OCI-LY1 (cell line): ENCODE measurements at regions not wholly inside any gene's neighbourhood (a gene's known extent, or its start where the extent isn't known, plus 50 kb on each side); places are given as distances from the start of the nearest gene placed in this dataset.
"Not testable (repeated sequence)": the region's sequence is repeated elsewhere in the genome, so short reads cannot be mapped to it uniquely, and the experiment has no call there.

Source experiments
- H2AFZ ChIP-seq: fragments of 200-600 bp; sonication (generic), shearing (Covaris generic); 2 replicates; pipeline ENCODE4 v1.6.0; 2014; ENCODE audit warnings: antibody characterized with exemption, mild to moderate bottlenecking, low read length
- H3F3A ChIP-seq: fragments of 200-600 bp; sonication (generic), shearing (Covaris generic); 2 replicates; pipeline ENCODE4 v1.6.0; 2014; ENCODE audit warnings: mild to moderate bottlenecking, antibody characterized with exemption, low read length, moderate library complexity; ENCODE audit not compliant: insufficient read depth
- H3K27ac ChIP-seq: fragments of 200-600 bp; sonication (generic); 2 replicates; pipeline ENCODE4 v1.5.1; 2014; ENCODE audit warnings: low read length, mixed run types, mild to moderate bottlenecking, low read depth; ENCODE audit not compliant: poor library complexity, severe bottlenecking
- H3K27me3 ChIP-seq: fragments of 200-600 bp; sonication (generic); 2 replicates; pipeline ENCODE4 v1.6.0; 2014; ENCODE audit warnings: antibody characterized with exemption, mild to moderate bottlenecking, low read length, moderate library complexity; ENCODE audit not compliant: insufficient read depth
- H3K36me3 ChIP-seq: fragments of 200-600 bp; sonication (generic); 2 replicates; pipeline ENCODE4 v1.6.1; 2014; ENCODE audit warnings: mild to moderate bottlenecking, antibody characterized with exemption, low read length, moderate library complexity, mixed read lengths; ENCODE audit not compliant: insufficient read depth
- H3K4me1 ChIP-seq: fragments of 200-600 bp; sonication (generic); 2 replicates; pipeline ENCODE4 v1.5.1; 2014; ENCODE audit warnings: mild to moderate bottlenecking, low read length, moderate library complexity; ENCODE audit not compliant: insufficient read depth, severe bottlenecking
- H3K4me2 ChIP-seq: fragments of 200-600 bp; sonication (generic), shearing (Covaris generic); 2 replicates; pipeline ENCODE4 v1.6.1; 2014; ENCODE audit warnings: low read length
- H3K4me3 ChIP-seq: fragments of 200-600 bp; sonication (generic); 2 replicates; pipeline ENCODE4 v1.5.1; 2014; ENCODE audit warnings: low read length, low read depth, mild to moderate bottlenecking, mixed read lengths; ENCODE audit not compliant: poor library complexity, severe bottlenecking
- H3K79me2 ChIP-seq: fragments of 200-600 bp; shearing (Covaris generic); 2 replicates; pipeline ENCODE4 v1.6.1; 2016; ENCODE audit warnings: mixed run types, low read length, mixed read lengths; ENCODE audit not compliant: insufficient read depth
- H3K9ac ChIP-seq: fragments of 200-600 bp; sonication (generic), shearing (Covaris generic); 2 replicates; pipeline ENCODE4 v1.6.1; 2014; ENCODE audit warnings: mild to moderate bottlenecking, low read length, mixed read lengths
- H3K9me2 ChIP-seq: fragments of 200-600 bp; sonication (generic), shearing (Covaris generic); 2 replicates; pipeline ENCODE4 v1.6.1; 2014; ENCODE audit warnings: low read depth, mild to moderate bottlenecking, low read length, mixed read lengths
- H3K9me3 ChIP-seq: fragments of 200-600 bp; shearing (Covaris generic); 2 replicates; pipeline ENCODE4 v1.6.1; 2014; ENCODE audit warnings: low read length, mixed read lengths
- H4K20me1 ChIP-seq: fragments of 200-600 bp; sonication (generic), shearing (Covaris generic); 2 replicates; pipeline ENCODE4 v1.6.0; 2016; ENCODE audit warnings: mild to moderate bottlenecking, low read length; ENCODE audit not compliant: insufficient read depth
- CTCF ChIP-seq: fragments of 200-600 bp; sonication (generic), shearing (Covaris generic); IDR thresholded peaks from 2 replicates; pipeline ENCODE4 v1.5.1; 2017; ENCODE audit warnings: mild to moderate bottlenecking, antibody characterized with exemption, low read length, moderate library complexity, mixed read lengths
- EZH2 ChIP-seq: fragments of 200-600 bp; sonication (generic), shearing (Covaris generic); IDR thresholded peaks from 2 replicates; pipeline ENCODE4 v1.8.0; 2017; ENCODE audit warnings: borderline replicate concordance, mixed run types, mild to moderate bottlenecking, antibody characterized with exemption, low read length, moderate library complexity, mixed read lengths

GRCh38 chr5:1598950-1599737 is 75.4 kb upstream of the LPCAT1 start:
- not testable (repeated sequence) for H2AFZ ChIP-seq, H4K20me1 ChIP-seq, H3K36me3 ChIP-seq, H3K27ac ChIP-seq, H3K9me2 ChIP-seq, H3K4me2 ChIP-seq, H3K27me3 ChIP-seq, H3K4me1 ChIP-seq, H3K79me2 ChIP-seq, H3F3A ChIP-seq, H3K4me3 ChIP-seq, H3K9me3 ChIP-seq, H3K9ac ChIP-seq

GRCh38 chr5:1597093-1597473 is 73.3 kb upstream of the LPCAT1 start:
- H3K36me3 ChIP-seq, H4K20me1 ChIP-seq, H3K9me3 ChIP-seq, H3K4me1 ChIP-seq, H3K9me2 ChIP-seq, H3K79me2 ChIP-seq, H3K27me3 ChIP-seq, H2AFZ ChIP-seq, H3F3A ChIP-seq, H3K27ac ChIP-seq: not testable (repeated sequence)
- Histone ChIP-seq H3K9ac (peak overlapping the region; percentile 42; the same call in 1 of the 2 replicates), H3K4me3 (peak overlapping the region; percentile 42), H3K4me2 (0 out of 2 replicates have a peak overlapping the region, but pooled peaks have one; percentile 41)

DNA sequence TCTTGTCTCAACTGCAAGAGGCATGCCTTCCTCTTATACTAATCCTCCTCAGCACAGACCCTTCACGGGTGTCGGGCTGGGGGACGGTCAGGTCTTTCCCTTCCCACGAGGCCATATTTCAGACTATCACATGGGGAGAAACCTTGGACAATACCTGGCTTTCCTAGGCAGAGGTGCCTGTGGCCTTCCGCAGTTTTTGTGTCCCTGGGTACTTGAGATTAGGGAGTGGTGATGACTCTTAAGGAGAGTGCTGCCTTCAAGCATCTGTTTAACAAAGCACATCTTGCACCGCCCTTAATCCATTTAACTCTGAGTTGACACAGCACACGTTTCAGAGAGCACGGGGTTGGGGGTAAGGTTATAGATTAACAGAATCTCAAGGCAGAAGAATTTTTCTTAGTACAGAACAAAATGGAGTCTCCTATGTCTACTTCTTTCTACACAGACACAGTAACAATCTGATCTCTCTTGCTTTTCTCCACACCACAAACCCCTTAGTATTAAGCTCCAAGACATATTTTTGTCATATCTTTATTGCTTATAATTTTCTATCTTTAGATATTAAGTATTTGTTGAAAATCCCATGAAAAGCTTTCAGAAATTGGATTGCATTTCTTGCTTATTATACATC is 72.8 kb upstream of the LPCAT1 start:
- Histone ChIP-seq H3K9ac (peak overlapping the region; percentile 42; the same call in 1 of the 2 replicates), H3K4me2 (0 out of 2 replicates have a peak overlapping the region, but pooled peaks have one; percentile 41), H3K4me3 (peak overlapping the region; percentile 42)
- H3K27me3 ChIP-seq, H2AFZ ChIP-seq, H3K79me2 ChIP-seq, H3K36me3 ChIP-seq, H4K20me1 ChIP-seq, H3K9me3 ChIP-seq, H3K27ac ChIP-seq, H3K4me1 ChIP-seq, H3K9me2 ChIP-seq, H3F3A ChIP-seq: not testable (repeated sequence)

DNA sequence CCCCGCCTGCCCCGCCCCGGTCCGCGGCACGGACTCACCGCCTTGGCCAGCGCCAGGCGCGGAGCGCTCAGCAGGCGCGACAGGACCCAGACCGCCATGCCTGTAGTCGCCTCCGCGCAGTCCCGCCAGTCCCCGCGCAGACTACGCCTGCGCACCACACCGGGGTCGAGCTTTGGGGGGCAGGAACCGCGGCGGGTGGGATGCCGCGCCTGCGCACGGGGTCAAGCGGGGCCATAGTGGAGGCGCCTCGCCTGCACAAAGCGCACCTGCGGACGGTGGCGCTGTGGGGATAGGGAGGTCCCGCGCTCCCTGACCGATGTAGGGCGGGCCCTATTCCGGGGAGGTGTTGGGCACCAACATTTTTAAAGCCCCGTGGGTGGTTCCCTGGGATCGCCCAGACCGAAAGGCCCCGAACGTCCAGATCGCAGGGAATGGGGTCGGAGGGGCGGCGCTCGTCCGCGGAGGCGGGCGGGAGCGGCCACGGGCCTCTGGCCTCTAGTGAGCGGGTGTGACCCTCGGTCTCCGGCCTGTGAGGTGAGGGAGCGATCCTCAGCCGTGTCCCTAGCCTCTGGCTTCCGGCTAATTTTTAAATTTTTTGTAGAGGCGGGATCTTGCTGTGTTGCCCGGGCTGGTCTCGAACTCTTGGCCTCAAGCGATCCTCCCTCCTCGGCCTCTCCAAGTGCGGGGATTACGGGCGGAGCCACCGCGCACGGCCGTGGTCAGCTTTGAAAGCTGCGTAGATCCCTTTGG is 70.8 kb upstream of the LPCAT1 start:
- no peaks in the 10 kb centered on the region for H3K9me2 ChIP-seq
- no peaks in the 10 kb centered on the region for H3K79me2 ChIP-seq
- peaks cover 17% of the 10 kb centered on the region; the same call in 1 of the 2 replicates for H3K36me3 ChIP-seq
- H3K4me3 ChIP-seq: peak overlapping the region; percentile 92
- peak overlapping the region; percentile 77 for H2AFZ ChIP-seq
- H3K4me2 ChIP-seq: peak overlapping the region; percentile 78
- no peak for TF ChIP-seq EZH2
- peak; percentile 70 for TF ChIP-seq CTCF
- H3F3A ChIP-seq: no peaks in the 10 kb centered on the region
- H3K9ac ChIP-seq: peak overlapping the region; percentile 89
- H3K27me3 ChIP-seq: no peaks in the 10 kb centered on the region
- no peaks in the 10 kb centered on the region for H4K20me1 ChIP-seq
- H3K4me1 ChIP-seq: peaks cover 4% of the 10 kb centered on the region
- peak overlapping the region; percentile 26 for H3K27ac ChIP-seq
- no peaks in the 10 kb centered on the region for H3K9me3 ChIP-seq
